Left forelimb (tissue), 1 donor: ENCODE measurements at regions not wholly inside any gene's neighbourhood (a gene's known extent, or its start where the extent isn't known, plus 50 kb on each side); places are given as distances from the start of the nearest gene placed in this dataset.
"Not testable (repeated sequence)": the region's sequence is repeated elsewhere in the genome, so short reads cannot be mapped to it uniquely, and the experiment has no call there.

Experiments used
- DNase-seq: peaks from one replicate; pipeline ENCODE4 v3.0.0-alpha.2; 2018; ENCODE audit warnings: low spot score

- no peak for DNase-seq
Measured at GRCh38 chr3:103170651-103171050, 735.8 kb downstream of the ZPLD1 start.

- DNase-seq, result no peak
Measured at GRCh38 chr3:103173940-103174339, 739.1 kb downstream of the ZPLD1 start.

DNA sequence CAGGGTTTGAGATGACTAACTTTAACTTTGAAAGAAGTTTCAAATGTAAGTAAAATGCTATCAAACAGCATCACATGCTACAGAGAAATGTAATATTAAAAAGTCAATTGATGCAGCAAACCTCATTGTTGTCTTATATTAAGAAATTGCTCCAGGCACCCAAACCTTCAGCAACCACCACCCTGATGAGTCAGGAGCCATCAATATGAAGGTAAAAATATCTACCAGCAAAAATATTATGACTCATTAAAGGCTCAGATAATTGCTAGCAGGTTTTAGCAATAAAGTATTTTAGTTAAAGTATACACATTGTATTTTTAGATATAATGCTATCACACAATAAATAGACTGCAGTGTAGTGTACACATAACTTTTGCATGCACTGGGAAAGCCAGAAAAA lies 746.3 kb downstream of the ZPLD1 start:
- no peak for DNase-seq

DNA sequence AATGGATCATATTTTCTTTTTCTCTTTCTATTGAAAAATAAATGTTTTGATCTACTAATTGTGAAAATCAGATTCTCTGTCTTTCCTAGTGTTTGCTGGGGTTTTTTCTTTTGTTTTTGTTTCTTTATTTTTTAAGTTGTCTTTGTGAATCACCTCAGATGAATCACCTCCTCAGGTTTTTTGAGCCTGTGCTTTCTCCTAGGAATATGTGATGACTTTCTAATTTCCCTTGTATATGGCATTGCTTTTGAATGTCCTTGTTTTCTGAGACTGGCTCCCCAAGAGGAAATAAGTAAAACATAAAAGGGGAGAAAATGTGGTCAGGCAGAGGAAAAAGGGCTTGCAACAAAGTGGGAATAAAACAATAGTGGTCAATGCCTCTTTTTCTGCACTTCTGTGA lies 750.0 kb downstream of the ZPLD1 start:
- no peak for DNase-seq

- no peak for DNase-seq
Measured at GRCh38 chr3:103189941-103190340, 755.1 kb downstream of the ZPLD1 start.

DNA sequence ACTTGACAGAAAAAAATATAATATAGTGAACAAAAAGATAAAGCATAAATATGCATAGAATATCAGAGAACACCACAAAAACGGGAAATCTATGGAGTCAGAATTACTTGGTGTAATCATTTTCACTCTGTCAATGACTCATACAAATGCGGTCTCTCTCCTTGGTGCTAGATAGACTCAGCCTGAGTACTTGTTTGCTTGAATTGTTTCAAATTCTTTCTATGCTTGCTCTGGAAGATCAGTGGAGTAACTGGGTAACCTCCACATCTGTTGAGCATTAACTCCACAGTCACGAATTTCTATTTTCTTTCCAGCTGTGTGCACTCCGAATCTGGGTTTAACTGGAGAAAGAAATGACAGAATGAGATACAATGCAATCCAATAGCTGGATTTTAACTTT lies 760.4 kb downstream of the ZPLD1 start:
- no peak for DNase-seq

- DNase-seq, result no peak
Measured at GRCh38 chr3:103203441-103203840, 768.6 kb downstream of the ZPLD1 start.

DNA sequence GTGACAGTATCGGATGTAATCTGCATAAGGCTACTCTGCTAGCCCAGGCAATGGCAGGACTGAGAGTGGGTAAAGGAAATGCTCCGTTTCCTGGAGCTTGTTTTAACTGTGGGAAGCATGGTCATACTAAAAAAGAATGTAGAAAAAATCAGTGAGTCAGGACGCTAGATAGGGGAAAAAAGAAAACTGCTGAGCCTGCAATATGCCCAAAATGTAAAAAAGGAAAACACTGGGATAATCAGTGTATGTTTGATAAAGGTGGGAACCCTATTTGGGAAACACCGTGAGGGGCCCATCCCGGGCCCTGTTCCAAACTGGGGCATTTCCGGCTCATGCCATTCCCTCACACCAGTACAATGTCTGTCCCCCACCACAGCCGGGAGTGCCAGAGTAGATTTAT lies 775.8 kb downstream of the ZPLD1 start:
- DNase-seq, result no peak

GRCh38 chr3:103218146-103218545 lies 783.3 kb downstream of the ZPLD1 start:
- no peak for DNase-seq

- DNase-seq, result no peak
Measured at GRCh38 chr3:103218793-103219192, 784.0 kb downstream of the ZPLD1 start.

GRCh38 chr3:103227651-103228050 lies 792.8 kb downstream of the ZPLD1 start:
- DNase-seq, result no peak

- no peak for DNase-seq
Measured at GRCh38 chr3:103247459-103247858, 812.6 kb downstream of the ZPLD1 start.

GRCh38 chr3:103254827-103255226 lies 820.0 kb downstream of the ZPLD1 start:
- DNase-seq, result not testable (repeated sequence)

- no peak for DNase-seq
Measured at GRCh38 chr3:103269287-103269686, 834.5 kb downstream of the ZPLD1 start.

DNA sequence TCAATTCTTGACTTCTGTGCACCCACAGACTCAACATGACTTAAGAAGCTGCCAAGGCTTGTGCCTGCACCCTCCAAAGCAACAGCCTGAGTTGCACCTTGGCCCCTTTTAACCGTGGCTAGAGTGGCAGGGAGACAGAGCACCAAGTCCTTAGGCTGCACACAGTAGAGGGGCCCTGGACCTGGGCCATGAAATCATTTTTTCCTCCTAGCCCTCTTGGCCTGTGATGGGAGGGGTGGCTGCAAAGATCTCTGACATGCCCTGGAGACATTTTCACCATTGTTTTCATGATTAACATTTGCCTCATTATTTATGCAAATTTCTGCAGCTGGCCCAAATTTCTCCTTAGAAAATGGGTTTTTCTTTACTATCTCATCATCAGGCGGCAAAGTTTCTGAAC lies 836.8 kb downstream of the ZPLD1 start:
- DNase-seq, result no peak

DNA sequence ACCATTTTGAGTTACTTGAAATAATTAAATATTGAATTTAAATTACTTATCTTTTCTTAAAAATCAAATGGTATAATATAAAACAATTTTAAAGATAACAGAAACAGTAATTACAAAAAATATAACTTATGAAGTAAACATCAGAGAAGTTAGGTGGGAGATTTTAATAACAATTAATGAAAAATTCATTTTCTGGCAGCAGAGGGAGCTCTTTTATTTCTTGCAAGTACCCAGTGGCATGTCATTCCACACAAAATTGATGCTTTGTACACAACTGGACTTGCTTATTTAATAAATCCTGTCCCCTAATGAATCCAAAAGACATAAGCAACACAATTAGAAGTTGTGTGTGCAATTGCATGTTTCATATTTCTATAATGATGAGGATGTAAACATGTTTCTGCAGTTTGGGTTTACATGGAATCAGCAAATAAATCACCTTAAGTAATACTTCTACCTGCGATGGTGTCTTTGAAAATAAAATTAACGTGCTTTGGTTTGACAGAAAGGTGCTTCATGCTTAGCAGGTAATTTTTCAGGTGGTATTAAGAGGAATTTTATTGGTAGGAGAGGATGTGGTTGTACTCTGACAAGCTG lies 861.3 kb downstream of the ZPLD1 start:
- no peak for DNase-seq

- not testable (repeated sequence) for DNase-seq
Measured at GRCh38 chr3:103297502-103297901, 862.7 kb downstream of the ZPLD1 start.

- DNase-seq, result no peak
Measured at GRCh38 chr3:103306104-103306503, 871.3 kb downstream of the ZPLD1 start.

DNA sequence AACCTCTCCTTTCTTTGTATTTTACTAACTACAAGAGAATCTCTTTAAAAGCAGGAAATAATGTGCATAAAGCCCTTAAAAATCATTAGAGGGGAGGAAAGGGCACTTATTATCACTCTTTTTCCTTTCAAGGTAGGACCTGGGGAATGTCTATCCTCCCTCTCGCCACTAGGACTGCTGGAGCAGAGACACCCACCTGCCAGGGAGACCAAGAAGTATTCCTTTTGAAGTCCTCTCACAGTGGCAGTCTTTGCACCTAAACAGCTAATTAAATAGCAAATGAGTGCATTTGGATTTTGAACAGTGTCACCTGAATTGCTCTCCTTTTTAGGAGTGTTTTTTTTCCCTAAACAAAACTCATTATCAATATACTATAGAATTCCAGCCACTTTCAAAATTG lies 874.1 kb downstream of the ZPLD1 start:
- no peak for DNase-seq

DNA sequence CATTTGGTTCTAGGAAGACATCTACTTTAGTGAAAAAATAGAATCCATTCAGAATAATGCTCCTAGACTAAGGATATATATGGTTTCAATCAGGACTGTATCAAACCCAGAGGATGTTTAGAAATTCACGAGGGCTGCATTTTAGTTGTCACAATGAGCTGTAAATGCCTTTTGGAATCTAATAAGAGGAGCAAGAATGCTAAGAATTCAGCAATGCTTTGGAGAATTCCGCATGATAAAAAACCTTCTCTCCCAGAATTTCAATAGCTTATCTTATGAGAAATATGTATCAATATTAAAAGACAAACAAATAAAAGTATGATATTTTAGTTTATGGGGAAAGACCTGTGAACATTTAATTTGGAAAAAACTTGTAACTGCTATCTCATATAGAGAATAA lies 885.1 kb downstream of the ZPLD1 start:
- DNase-seq, result no peak

DNA sequence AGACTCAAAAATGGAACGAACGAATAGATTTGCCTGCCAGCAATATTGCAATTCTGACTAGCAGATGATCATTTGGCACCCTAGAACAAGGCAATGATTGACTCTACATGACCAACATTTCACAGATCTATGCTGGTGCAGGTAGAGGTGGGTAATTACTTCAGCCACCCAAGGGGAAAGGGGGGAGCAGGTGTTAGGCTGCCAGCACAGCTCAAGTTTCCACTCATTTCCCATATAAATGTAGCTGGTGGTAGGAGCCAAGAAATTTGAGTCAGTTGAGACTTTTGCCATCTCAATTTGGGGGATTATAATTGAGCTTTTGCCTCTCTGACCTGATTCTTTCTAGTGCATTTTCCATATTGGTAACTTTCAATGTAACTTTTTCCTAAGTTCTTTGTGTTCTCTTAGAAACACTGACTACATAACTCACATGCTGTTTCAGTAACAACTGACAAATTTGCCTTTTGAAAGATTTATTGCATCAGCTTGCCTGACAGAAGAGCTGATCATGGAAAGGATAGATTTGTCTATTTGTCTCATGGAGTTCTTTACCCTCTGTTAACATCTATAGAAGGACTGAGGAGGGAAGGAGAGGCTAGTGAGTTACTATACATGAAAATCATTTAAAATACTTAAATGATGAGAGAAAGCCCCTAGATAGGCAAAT lies 902.5 kb downstream of the ZPLD1 start:
- no peak for DNase-seq

DNA sequence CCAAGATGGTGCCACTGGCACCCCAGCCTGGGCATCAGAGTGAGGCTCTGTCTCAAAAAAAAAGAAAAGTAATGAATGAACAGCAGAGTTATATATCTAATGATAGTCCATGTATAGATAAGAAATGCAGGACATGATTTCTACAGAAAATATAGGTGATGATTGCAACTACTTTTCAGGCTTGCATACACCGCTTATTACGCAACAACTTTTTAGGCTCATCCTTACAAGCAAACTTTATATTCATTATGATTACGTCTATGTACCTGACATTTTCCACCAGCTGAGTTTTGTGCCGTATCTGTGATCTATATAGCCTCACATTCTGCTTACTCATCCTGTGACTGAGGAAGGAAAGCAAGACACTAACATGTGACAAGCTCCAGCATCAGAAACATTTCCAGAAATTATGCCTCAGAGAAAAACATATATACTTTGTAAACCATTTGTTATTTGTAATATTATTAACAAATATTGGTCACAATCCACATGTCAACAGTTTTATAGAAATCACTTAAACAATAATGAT lies 906.3 kb downstream of the ZPLD1 start:
- no peak for DNase-seq

DNA sequence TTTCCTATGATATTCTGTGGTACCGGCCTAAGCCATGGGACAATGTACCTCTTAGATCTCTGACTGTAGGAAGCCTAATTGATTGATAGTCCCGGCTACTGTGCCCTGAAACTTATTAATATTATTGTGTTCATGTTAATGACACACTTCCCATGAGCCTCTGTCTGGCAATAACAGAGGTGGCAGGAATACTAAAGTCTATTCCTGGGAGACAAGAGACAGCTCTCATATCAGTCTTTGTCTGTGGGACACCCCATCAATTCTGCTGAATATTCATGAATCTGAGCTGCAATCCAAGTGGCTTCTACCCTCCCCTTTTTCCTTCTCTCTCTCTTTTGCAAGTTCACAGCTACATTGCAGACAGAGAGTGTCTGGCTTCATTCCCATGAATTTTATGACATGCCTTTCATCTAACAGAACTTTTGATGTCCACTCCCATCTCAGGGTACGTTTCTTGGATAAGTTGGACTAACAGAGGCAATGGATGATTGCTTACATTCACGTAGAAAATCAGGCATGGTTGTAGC lies 907.5 kb downstream of the ZPLD1 start:
- no peak for DNase-seq

DNA sequence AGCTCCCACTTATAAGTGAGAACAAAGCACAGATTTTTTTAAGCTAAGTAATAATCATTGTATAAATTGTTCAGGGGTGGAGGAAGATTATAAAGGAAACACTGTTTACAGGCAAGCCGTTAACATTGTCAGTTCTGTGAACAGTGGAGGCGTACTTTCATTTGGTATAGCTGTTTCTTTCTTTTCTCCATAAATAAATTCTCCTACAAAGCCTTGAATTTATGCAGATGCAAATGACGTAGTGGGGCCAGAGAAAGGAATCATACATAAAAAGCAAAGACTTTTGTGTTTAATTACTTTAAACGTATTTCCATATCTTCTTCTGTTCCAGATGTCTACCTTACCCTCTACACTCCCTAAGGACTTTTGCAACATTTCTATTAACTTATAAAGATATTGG lies 914.9 kb downstream of the ZPLD1 start:
- no peak for DNase-seq
